GM23338 (cell line): ENCODE measurements at regions not wholly inside any gene's neighbourhood (a gene's known extent, or its start where the extent isn't known, plus 50 kb on each side); places are given as distances from the start of the nearest gene placed in this dataset.
A peak's percentile ranks its signal among the peaks of the same experiment; 100 is the strongest.
"Not testable (repeated sequence)": the region's sequence is repeated elsewhere in the genome, so short reads cannot be mapped to it uniquely, and the experiment has no call there.

Experiments used
- ATAC-seq: fragments of 200-7000 bp; cut with Tn5 transposase; 3 replicates; pipeline ENCODE4 v1.9.1; 2020
- DNase-seq: peaks from one replicate; pipeline ENCODE4 v3.0.0-alpha.2; 2015; ENCODE audit warnings: low spot score
- H2AFZ ChIP-seq: fragments of 200-600 bp; sonication (generic); 2 replicates; pipeline ENCODE4 v1.8.0; 2016; ENCODE audit warnings: antibody characterized with exemption, mild to moderate bottlenecking, moderate library complexity
- H3F3A ChIP-seq: fragments of 200-600 bp; sonication (generic); replicated peaks from 2 replicates; pipeline ENCODE4 v1.8.0; 2017; ENCODE audit warnings: antibody characterized with exemption, mixed run types, low read depth
- H3K27ac ChIP-seq: fragments of 200-600 bp; sonication (generic); 2 replicates; pipeline ENCODE4 v1.6.1; 2016; ENCODE audit warnings: low read depth
- H3K27me3 ChIP-seq: fragments of 200-600 bp; sonication (generic); 2 replicates; pipeline ENCODE4 v1.8.0; 2016; ENCODE audit warnings: mild to moderate bottlenecking, mixed run types, moderate library complexity; ENCODE audit not compliant: insufficient read depth
- H3K36me3 ChIP-seq: fragments of 200-600 bp; sonication (generic); 2 replicates; pipeline ENCODE4 v1.8.0; 2016; ENCODE audit warnings: mild to moderate bottlenecking; ENCODE audit not compliant: insufficient read depth
- H3K4me1 ChIP-seq: fragments of 200-600 bp; sonication (generic); 2 replicates; pipeline ENCODE4 v1.8.0; 2016; ENCODE audit warnings: mild to moderate bottlenecking, moderate library complexity; ENCODE audit not compliant: insufficient read depth
- H3K4me2 ChIP-seq: fragments of 200-600 bp; sonication (generic); 2 replicates; pipeline ENCODE4 v1.7.1; 2017; ENCODE audit warnings: mixed run types
- H3K4me3 ChIP-seq: fragments of 200-600 bp; sonication (generic); 2 replicates; pipeline ENCODE4 v1.6.1; 2016; ENCODE audit warnings: mixed run types
- H3K79me2 ChIP-seq: fragments of 200-600 bp; sonication (generic); replicated peaks from 2 replicates; pipeline ENCODE4 v1.8.0; 2017; ENCODE audit warnings: mild to moderate bottlenecking; ENCODE audit not compliant: insufficient read depth
- H3K9me2 ChIP-seq: fragments of 200-600 bp; sonication (generic); 2 replicates; pipeline ENCODE4 v1.8.0; 2017; ENCODE audit not compliant: insufficient read depth
- H4K20me1 ChIP-seq: fragments of 200-600 bp; sonication (generic); replicated peaks from 2 replicates; pipeline ENCODE4 v1.8.0; 2017; ENCODE audit warnings: mild to moderate bottlenecking; ENCODE audit not compliant: insufficient read depth
- H3K27ac Mint-ChIP-seq: 2 replicates; pipeline ENCODE4 v1.8.0; 2020; ENCODE audit warnings: inconsistent platforms, mild to moderate bottlenecking, moderate library complexity, mixed read lengths
- H3K27me3 Mint-ChIP-seq: 3 replicates; pipeline ENCODE4 v1.8.0; 2022; ENCODE audit warnings: low read depth, mild to moderate bottlenecking, moderate library complexity, mixed read lengths, inconsistent platforms; ENCODE audit not compliant: insufficient read depth, poor library complexity
- H3K36me3 Mint-ChIP-seq: 3 replicates; pipeline ENCODE4 v1.8.0; 2021; ENCODE audit warnings: low read depth, mild to moderate bottlenecking, inconsistent platforms, moderate library complexity, mixed read lengths
- H3K4me1 Mint-ChIP-seq: 3 replicates; pipeline ENCODE4 v1.8.0; 2020; ENCODE audit warnings: mild to moderate bottlenecking, inconsistent platforms, mixed read lengths
- H3K4me3 Mint-ChIP-seq: 3 replicates; pipeline ENCODE4 v1.8.0; 2021; ENCODE audit warnings: moderate library complexity, mild to moderate bottlenecking, inconsistent platforms, mixed read lengths
- H3K9me3 Mint-ChIP-seq: 3 replicates; pipeline ENCODE4 v1.8.0; 2020; ENCODE audit warnings: moderate library complexity, mild to moderate bottlenecking, inconsistent platforms, mixed read lengths
- EZH2phosphoT487 ChIP-seq: fragments of 200-600 bp; sonication (generic); IDR thresholded peaks from one replicate; pipeline ENCODE4 v1.8.1; 2018; ENCODE audit warnings: antibody characterized with exemption; ENCODE audit not compliant: unreplicated experiment
- JUNB ChIP-seq: IDR thresholded peaks from one replicate; pipeline ENCODE4 v1.6.1; 2016; ENCODE audit warnings: antibody characterized with exemption; ENCODE audit not compliant: unreplicated experiment
- NANOG ChIP-seq: IDR thresholded peaks from 2 replicates; pipeline ENCODE4 v1.6.1; 2016; ENCODE audit warnings: antibody characterized with exemption, borderline replicate concordance
- STAT1 ChIP-seq: IDR thresholded peaks from one replicate; pipeline ENCODE4 v1.6.1; 2016; ENCODE audit warnings: antibody characterized with exemption; ENCODE audit not compliant: unreplicated experiment
- ZNF114 ChIP-seq: fragments of 250-450 bp; sonication (Bioruptor Pico); IDR thresholded peaks from 2 replicates; pipeline ENCODE4 v1.5.0; 2020; ENCODE audit warnings: mild to moderate bottlenecking, moderate library complexity
- ZNF331 ChIP-seq: fragments of 250-450 bp; sonication (Bioruptor Pico); IDR thresholded peaks from 2 replicates; pipeline ENCODE4 v1.5.0; 2020; ENCODE audit warnings: low read depth, mild to moderate bottlenecking, moderate library complexity
- TF ChIP-seq, protein P1 (sequence below): IDR thresholded peaks from 2 replicates; pipeline ENCODE4 v1.6.1; 2016; ENCODE audit warnings: antibody characterized with exemption
- TF ChIP-seq, protein P2 (sequence below): IDR thresholded peaks from one replicate; pipeline ENCODE4 v1.6.1; 2018; ENCODE audit warnings: antibody characterized with exemption; ENCODE audit not compliant: unreplicated experiment
- TF ChIP-seq, protein P3 (sequence below), 2 experiments: fragments of 200-600 bp in 1 of 2; sonication (generic) in 1 of 2; conservative IDR thresholded peaks; 2 replicates each; pipeline versions ENCODE4 v1.5.1 to v1.6.1; 2016 to 2017; ENCODE audit warnings: antibody characterized with exemption in 2 of 2, low read depth in 2 of 2, mild to moderate bottlenecking in 2 of 2, moderate library complexity in 1 of 2

DNA sequence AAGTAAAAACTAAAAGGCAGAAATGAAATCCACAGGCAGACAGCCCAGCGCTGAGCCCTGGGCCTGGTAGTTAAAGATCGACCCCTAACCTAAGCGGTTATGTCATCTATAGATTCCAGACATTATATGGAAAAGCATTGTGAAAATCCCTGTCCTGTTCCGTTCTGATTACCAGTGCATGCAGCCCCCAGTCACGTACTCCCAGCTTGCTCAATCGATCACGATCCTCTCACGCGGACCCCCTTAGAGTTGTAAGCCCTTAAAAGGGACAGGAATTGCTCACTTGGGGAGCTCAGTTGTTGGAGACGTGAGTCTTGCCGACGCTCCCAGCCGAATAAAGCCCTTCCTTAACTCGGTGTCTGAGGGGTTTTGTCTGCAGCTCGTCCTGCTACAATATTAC is 166.8 kb upstream of the TMCC3 start:
- not testable (repeated sequence) for H2AFZ ChIP-seq, H3K4me3 ChIP-seq, H3K4me2 ChIP-seq, H3K27me3 ChIP-seq, H3K79me2 ChIP-seq, H3K36me3 ChIP-seq, H3K4me3 Mint-ChIP-seq, H4K20me1 ChIP-seq, ATAC-seq, H3K9me2 ChIP-seq, H3K4me1 ChIP-seq, H3K27ac Mint-ChIP-seq, DNase-seq, H3K27me3 Mint-ChIP-seq, H3F3A ChIP-seq, H3K27ac ChIP-seq
- Mint-ChIP-seq H3K9me3 (peaks cover 35% of the 10 kb centered on the region), H3K36me3 (peaks cover 27% of the 10 kb centered on the region; the same call in 2 of the 3 replicates), H3K4me1 (peaks cover 13% of the 10 kb centered on the region)

DNA sequence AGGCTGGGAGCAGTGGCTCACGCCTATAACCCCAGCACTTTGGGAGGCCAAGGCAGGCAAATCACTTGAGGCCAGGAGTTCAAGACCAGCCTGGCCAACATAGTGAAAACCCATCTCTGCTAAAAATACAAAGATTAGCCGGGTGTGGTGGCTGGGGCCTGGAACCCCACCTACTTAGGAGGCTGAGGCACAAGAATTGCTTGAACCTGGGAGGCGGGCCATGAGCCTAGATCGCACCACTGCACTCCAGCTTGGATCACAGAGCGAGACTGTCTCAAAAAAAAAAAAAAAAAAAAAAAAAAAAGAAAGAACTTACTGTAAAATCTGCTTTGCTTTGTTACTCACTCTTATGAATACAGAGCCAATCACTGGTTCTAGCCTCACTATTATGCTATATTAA is 166.4 kb upstream of the TMCC3 start:
- H3K27me3 ChIP-seq, H2AFZ ChIP-seq, H3K4me3 ChIP-seq, H3K27me3 Mint-ChIP-seq, H3K4me3 Mint-ChIP-seq, H3K27ac Mint-ChIP-seq, H3K9me2 ChIP-seq, ATAC-seq, H3K79me2 ChIP-seq, H4K20me1 ChIP-seq, H3K36me3 ChIP-seq, DNase-seq, H3K4me1 ChIP-seq, H3K27ac ChIP-seq, H3F3A ChIP-seq: not testable (repeated sequence)
- peak overlapping the region; percentile 59; the same call in 1 of the 2 replicates for H3K4me2 ChIP-seq
- Mint-ChIP-seq H3K9me3 (peaks cover 35% of the 10 kb centered on the region), H3K36me3 (peaks cover 23% of the 10 kb centered on the region; the same call in 2 of the 3 replicates), H3K4me1 (peaks cover 13% of the 10 kb centered on the region)

DNA sequence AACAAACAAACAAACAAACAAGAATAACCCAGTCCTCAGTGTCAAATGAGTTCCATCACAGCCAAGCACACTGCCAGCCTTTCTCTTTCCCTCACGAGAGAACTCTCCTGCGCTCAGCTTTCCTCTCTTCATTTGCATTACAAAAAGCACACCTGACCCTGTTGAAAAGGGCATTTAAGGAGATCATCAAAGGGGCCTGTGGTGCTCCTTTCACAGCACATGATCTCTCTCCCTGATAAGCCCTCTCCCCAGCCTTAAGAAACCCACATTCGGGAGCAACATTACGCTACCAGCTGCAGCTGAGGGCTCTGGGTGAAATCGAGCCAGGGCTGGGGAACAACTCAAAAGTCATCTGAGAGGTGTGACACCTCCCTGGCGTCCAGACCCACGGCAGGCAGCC is 165.6 kb upstream of the TMCC3 start:
- peaks cover 13% of the 10 kb centered on the region for H3K4me1 Mint-ChIP-seq
- peaks cover 40% of the 10 kb centered on the region for H3K9me3 Mint-ChIP-seq
- Histone ChIP-seq H3F3A (no peaks in the 10 kb centered on the region), H3K79me2 (no peaks in the 10 kb centered on the region), H3K9me2 (no peaks in the 10 kb centered on the region), H2AFZ (no peak overlapping the region), H3K4me2 (peak overlapping the region; percentile 59), H4K20me1 (no peaks in the 10 kb centered on the region), H3K4me3 (no peak overlapping the region; the same call in 1 of the 2 replicates), H3K4me1 (peaks cover 10% of the 10 kb centered on the region), H3K36me3 (peaks cover 7% of the 10 kb centered on the region; the same call in 1 of the 2 replicates), H3K27ac (no peak overlapping the region), H3K27me3 (no peaks in the 10 kb centered on the region; the same call in 1 of the 2 replicates)
- H3K27me3 Mint-ChIP-seq = peaks cover 6% of the 10 kb centered on the region
- no peak overlapping the region for H3K27ac Mint-ChIP-seq
- ATAC-seq (peak; percentile 98), DNase-seq (peak; percentile 96)
- H3K4me3 Mint-ChIP-seq = peak overlapping the region; percentile 14; the same call in 1 of the 3 replicates
- H3K36me3 Mint-ChIP-seq = peaks cover 22% of the 10 kb centered on the region; the same call in 2 of the 3 replicates
- TF ChIP-seq NANOG (peak; percentile 83), ZNF114 (no peak)

DNA sequence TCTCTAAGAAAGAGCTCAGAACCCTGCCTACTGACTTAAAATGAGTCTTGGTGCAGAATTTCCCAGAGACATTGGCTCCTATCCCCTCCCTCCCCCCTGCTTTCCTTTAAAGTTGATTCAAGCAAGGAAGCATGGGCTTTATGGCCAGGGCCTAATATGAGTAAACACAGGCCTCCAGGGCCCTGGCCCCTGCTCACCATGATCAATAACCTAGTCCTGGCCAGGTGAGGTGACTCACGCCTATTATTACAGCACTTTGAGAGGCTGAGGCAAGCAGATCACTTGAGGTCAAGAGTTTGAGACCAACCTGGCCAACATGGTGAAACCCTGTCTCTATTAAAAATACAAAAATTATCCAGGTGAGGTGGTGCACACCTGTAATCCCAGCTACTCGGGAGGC is 165.1 kb upstream of the TMCC3 start:
- H3K4me1 ChIP-seq = peaks cover 10% of the 10 kb centered on the region
- H3K27me3 ChIP-seq = no peaks in the 10 kb centered on the region; the same call in 1 of the 2 replicates
- H3K27ac ChIP-seq = no peak overlapping the region
- H3K4me3 ChIP-seq = no peak overlapping the region
- H3K79me2 ChIP-seq = no peaks in the 10 kb centered on the region
- H4K20me1 ChIP-seq = no peaks in the 10 kb centered on the region
- no peaks in the 10 kb centered on the region for H3K9me2 ChIP-seq
- H3K9me3 Mint-ChIP-seq = peaks cover 40% of the 10 kb centered on the region
- no peak overlapping the region for H3K27ac Mint-ChIP-seq
- peaks cover 7% of the 10 kb centered on the region; the same call in 1 of the 2 replicates for H3K36me3 ChIP-seq
- H3K4me3 Mint-ChIP-seq = no peak overlapping the region
- peaks cover 6% of the 10 kb centered on the region for H3K27me3 Mint-ChIP-seq
- DNase-seq (no peak), ATAC-seq (no peak)
- H3K4me2 ChIP-seq = no peak overlapping the region
- no peak overlapping the region for H2AFZ ChIP-seq
- peaks cover 13% of the 10 kb centered on the region for H3K4me1 Mint-ChIP-seq
- H3F3A ChIP-seq = no peaks in the 10 kb centered on the region
- peaks cover 22% of the 10 kb centered on the region; the same call in 2 of the 3 replicates for H3K36me3 Mint-ChIP-seq
- TF ChIP-seq EZH2phosphoT487 = no peak
- TF ChIP-seq STAT1 = no peak
- TF ChIP-seq, protein P1, sequence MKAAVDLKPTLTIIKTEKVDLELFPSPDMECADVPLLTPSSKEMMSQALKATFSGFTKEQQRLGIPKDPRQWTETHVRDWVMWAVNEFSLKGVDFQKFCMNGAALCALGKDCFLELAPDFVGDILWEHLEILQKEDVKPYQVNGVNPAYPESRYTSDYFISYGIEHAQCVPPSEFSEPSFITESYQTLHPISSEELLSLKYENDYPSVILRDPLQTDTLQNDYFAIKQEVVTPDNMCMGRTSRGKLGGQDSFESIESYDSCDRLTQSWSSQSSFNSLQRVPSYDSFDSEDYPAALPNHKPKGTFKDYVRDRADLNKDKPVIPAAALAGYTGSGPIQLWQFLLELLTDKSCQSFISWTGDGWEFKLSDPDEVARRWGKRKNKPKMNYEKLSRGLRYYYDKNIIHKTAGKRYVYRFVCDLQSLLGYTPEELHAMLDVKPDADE = no peak
- TF ChIP-seq, protein P2, sequence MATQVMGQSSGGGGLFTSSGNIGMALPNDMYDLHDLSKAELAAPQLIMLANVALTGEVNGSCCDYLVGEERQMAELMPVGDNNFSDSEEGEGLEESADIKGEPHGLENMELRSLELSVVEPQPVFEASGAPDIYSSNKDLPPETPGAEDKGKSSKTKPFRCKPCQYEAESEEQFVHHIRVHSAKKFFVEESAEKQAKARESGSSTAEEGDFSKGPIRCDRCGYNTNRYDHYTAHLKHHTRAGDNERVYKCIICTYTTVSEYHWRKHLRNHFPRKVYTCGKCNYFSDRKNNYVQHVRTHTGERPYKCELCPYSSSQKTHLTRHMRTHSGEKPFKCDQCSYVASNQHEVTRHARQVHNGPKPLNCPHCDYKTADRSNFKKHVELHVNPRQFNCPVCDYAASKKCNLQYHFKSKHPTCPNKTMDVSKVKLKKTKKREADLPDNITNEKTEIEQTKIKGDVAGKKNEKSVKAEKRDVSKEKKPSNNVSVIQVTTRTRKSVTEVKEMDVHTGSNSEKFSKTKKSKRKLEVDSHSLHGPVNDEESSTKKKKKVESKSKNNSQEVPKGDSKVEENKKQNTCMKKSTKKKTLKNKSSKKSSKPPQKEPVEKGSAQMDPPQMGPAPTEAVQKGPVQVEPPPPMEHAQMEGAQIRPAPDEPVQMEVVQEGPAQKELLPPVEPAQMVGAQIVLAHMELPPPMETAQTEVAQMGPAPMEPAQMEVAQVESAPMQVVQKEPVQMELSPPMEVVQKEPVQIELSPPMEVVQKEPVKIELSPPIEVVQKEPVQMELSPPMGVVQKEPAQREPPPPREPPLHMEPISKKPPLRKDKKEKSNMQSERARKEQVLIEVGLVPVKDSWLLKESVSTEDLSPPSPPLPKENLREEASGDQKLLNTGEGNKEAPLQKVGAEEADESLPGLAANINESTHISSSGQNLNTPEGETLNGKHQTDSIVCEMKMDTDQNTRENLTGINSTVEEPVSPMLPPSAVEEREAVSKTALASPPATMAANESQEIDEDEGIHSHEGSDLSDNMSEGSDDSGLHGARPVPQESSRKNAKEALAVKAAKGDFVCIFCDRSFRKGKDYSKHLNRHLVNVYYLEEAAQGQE = no peak
- TF ChIP-seq JUNB = no peak
- TF ChIP-seq, protein P3, sequence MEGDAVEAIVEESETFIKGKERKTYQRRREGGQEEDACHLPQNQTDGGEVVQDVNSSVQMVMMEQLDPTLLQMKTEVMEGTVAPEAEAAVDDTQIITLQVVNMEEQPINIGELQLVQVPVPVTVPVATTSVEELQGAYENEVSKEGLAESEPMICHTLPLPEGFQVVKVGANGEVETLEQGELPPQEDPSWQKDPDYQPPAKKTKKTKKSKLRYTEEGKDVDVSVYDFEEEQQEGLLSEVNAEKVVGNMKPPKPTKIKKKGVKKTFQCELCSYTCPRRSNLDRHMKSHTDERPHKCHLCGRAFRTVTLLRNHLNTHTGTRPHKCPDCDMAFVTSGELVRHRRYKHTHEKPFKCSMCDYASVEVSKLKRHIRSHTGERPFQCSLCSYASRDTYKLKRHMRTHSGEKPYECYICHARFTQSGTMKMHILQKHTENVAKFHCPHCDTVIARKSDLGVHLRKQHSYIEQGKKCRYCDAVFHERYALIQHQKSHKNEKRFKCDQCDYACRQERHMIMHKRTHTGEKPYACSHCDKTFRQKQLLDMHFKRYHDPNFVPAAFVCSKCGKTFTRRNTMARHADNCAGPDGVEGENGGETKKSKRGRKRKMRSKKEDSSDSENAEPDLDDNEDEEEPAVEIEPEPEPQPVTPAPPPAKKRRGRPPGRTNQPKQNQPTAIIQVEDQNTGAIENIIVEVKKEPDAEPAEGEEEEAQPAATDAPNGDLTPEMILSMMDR (conservative IDR thresholded peaks at IDR 0.05; ENCODE audit: low read depth in 2 of 2) = no peak
- no peak for TF ChIP-seq ZNF114
- TF ChIP-seq ZNF331 (CRISPR knock-in tag) = no peak
